ENCODE measurements at regions not wholly inside any gene's neighbourhood (a gene's known extent, or its start where the extent isn't known, plus 50 kb on each side); places are given as distances from the start of the nearest gene placed in this dataset.

GRCh38 chr10:3554121-3554522, 230.9 kb downstream of the KLF6 start:
- peaks cover 9% of the 10 kb centered on the region for H3K4me1 Mint-ChIP-seq (ENCODE audit: low read depth)
- H3K9me3 Mint-ChIP-seq: no peaks in the 10 kb centered on the region
- H3K36me3 Mint-ChIP-seq (ENCODE audit: low read depth): no peaks in the 10 kb centered on the region
- DNase-seq: no peak
- H3K27me3 Mint-ChIP-seq: peaks cover 23% of the 10 kb centered on the region
- H3K4me3 Mint-ChIP-seq: peak overlapping the region; percentile 52
- H3K27ac Mint-ChIP-seq: peak overlapping the region; percentile 79

DNA sequence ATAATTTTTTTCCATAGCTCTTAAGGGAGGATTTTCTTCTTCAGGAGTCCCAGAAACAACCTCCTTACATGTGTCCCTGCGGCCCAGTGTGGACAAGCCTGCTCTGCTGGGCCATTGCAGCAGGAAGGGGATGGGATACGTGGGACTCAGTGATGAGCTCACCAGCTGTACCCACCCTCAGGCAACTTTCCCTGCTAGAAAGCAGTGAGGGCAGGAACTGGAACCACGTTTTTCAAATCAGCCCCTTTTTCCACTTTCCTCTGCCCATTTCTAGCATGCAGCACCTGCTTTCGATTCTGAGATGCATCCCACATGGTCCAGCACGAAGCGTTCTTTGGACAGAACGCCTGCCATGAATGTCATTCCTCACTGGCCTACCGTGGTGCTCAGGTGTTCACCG, 232.7 kb downstream of the KLF6 start:
- H3K27me3 Mint-ChIP-seq: peaks cover 32% of the 10 kb centered on the region
- no peak overlapping the region for H3K27ac Mint-ChIP-seq
- peaks cover 9% of the 10 kb centered on the region for H3K4me1 Mint-ChIP-seq (ENCODE audit: low read depth)
- no peaks in the 10 kb centered on the region for H3K36me3 Mint-ChIP-seq (ENCODE audit: low read depth)
- H3K4me3 Mint-ChIP-seq: no peak overlapping the region
- H3K9me3 Mint-ChIP-seq: no peaks in the 10 kb centered on the region
- DNase-seq: no peak

- peaks cover 9% of the 10 kb centered on the region for H3K4me1 Mint-ChIP-seq (ENCODE audit: low read depth)
- H3K27me3 Mint-ChIP-seq: peaks cover 28% of the 10 kb centered on the region
- H3K9me3 Mint-ChIP-seq: no peaks in the 10 kb centered on the region
- DNase-seq: no peak
- no peaks in the 10 kb centered on the region for H3K36me3 Mint-ChIP-seq (ENCODE audit: low read depth)
- H3K27ac Mint-ChIP-seq: no peak overlapping the region
- no peak overlapping the region for H3K4me3 Mint-ChIP-seq
Measured at GRCh38 chr10:3551761-3552160, 233.2 kb downstream of the KLF6 start.

DNA sequence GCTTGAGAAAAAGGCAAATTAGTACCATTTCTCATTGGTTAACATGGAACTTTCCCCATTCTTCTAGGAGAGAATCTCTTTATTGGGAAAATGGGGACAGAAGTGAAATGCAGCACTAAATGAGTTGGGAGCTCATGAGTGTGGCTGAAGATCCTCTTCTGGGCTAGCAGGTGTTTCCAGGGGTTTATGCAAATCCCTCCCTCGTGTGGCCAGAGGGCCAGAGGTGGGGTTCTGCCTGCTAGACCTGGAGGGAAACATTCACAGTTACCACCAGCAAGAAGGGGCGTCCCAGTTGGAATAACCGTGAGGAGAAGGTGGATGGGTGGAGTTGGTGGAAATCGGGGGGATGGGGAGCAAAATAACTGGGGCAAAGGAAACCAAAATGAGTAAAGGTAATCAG, 235.9 kb downstream of the KLF6 start:
- Mint-ChIP-seq H3K4me1 (ENCODE audit: low read depth) (peaks cover 2% of the 10 kb centered on the region), H3K27me3 (peaks cover 15% of the 10 kb centered on the region), H3K36me3 (ENCODE audit: low read depth) (no peaks in the 10 kb centered on the region), H3K9me3 (no peaks in the 10 kb centered on the region), H3K4me3 (no peak overlapping the region), H3K27ac (no peak overlapping the region)
- no peak for DNase-seq

DNA sequence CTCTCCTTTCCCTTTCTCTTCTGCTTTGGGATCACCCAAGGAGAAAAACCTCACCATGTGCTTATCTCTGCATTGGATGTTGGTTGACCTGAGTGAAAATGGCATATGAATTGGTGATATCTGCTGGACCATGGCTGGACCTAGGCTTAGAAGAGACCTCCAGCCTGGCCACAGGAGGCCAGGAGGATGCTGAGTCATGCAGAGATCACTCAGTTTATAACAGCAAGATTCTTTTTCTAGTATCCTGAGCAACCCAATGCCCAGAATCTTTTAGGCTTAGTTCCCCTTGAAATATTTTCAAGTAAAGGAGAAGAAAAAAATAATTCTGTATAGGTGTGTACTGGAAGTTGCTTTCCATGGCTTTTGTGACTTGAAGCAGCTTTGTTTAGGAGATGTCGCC, 236.3 kb downstream of the KLF6 start:
- no peak for DNase-seq
- peak overlapping the region; percentile 50 for H3K27ac Mint-ChIP-seq
- no peaks in the 10 kb centered on the region for H3K9me3 Mint-ChIP-seq
- H3K4me1 Mint-ChIP-seq (ENCODE audit: low read depth): no peaks in the 10 kb centered on the region
- no peaks in the 10 kb centered on the region for H3K36me3 Mint-ChIP-seq (ENCODE audit: low read depth)
- H3K4me3 Mint-ChIP-seq: no peak overlapping the region
- peaks cover 15% of the 10 kb centered on the region for H3K27me3 Mint-ChIP-seq

DNA sequence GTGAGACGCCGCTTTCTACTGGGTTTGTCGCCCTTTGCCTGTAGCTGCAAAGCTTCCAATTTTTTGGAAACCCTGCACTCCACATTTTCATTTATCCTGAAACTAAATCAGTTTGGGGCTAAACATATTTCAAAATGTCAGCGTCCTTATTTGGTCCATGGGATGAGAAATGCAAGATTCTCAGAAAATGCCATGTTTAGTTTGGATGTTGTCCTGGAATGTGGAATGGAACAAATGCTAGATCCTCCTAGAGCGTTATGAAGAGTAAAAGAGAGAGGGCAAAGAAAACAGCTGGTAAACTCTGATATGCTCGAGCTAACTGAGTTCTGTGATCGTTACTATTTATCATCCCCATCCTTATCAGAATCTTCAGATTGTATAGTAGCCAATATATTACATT, 236.9 kb downstream of the KLF6 start:
- no peaks in the 10 kb centered on the region for H3K9me3 Mint-ChIP-seq
- H3K4me3 Mint-ChIP-seq: no peak overlapping the region
- no peak overlapping the region for H3K27ac Mint-ChIP-seq
- peaks cover 15% of the 10 kb centered on the region for H3K27me3 Mint-ChIP-seq
- H3K36me3 Mint-ChIP-seq (ENCODE audit: low read depth): no peaks in the 10 kb centered on the region
- no peaks in the 10 kb centered on the region for H3K4me1 Mint-ChIP-seq (ENCODE audit: low read depth)
- no peak for DNase-seq

GRCh38 chr10:3544561-3544960, 240.4 kb downstream of the KLF6 start:
- DNase-seq: no peak
- H3K27ac Mint-ChIP-seq: no peak overlapping the region
- H3K27me3 Mint-ChIP-seq: peaks cover 12% of the 10 kb centered on the region
- H3K9me3 Mint-ChIP-seq: no peaks in the 10 kb centered on the region
- no peaks in the 10 kb centered on the region for H3K36me3 Mint-ChIP-seq (ENCODE audit: low read depth)
- H3K4me3 Mint-ChIP-seq: no peak overlapping the region
- no peaks in the 10 kb centered on the region for H3K4me1 Mint-ChIP-seq (ENCODE audit: low read depth)

GRCh38 chr10:3542185-3542611, 242.8 kb downstream of the KLF6 start:
- no peak overlapping the region for H3K4me3 Mint-ChIP-seq
- no peaks in the 10 kb centered on the region for H3K36me3 Mint-ChIP-seq (ENCODE audit: low read depth)
- no peak for DNase-seq
- H3K4me1 Mint-ChIP-seq (ENCODE audit: low read depth): peaks cover 9% of the 10 kb centered on the region
- H3K27me3 Mint-ChIP-seq: no peaks in the 10 kb centered on the region
- H3K9me3 Mint-ChIP-seq: no peaks in the 10 kb centered on the region
- no peak overlapping the region for H3K27ac Mint-ChIP-seq

- H3K9me3 Mint-ChIP-seq: no peaks in the 10 kb centered on the region
- H3K36me3 Mint-ChIP-seq (ENCODE audit: low read depth): no peaks in the 10 kb centered on the region
- no peak for DNase-seq
- no peaks in the 10 kb centered on the region for H3K27me3 Mint-ChIP-seq
- peaks cover 9% of the 10 kb centered on the region for H3K4me1 Mint-ChIP-seq (ENCODE audit: low read depth)
- H3K27ac Mint-ChIP-seq: no peak overlapping the region
- no peak overlapping the region for H3K4me3 Mint-ChIP-seq
Measured at GRCh38 chr10:3539696-3540383, 245.2 kb downstream of the KLF6 start.

- Mint-ChIP-seq H3K36me3 (ENCODE audit: low read depth) (no peaks in the 10 kb centered on the region), H3K27me3 (no peaks in the 10 kb centered on the region), H3K4me1 (ENCODE audit: low read depth) (peaks cover 9% of the 10 kb centered on the region), H3K9me3 (no peaks in the 10 kb centered on the region), H3K27ac (peak overlapping the region; percentile 44), H3K4me3 (no peak overlapping the region)
- DNase-seq: no peak
Measured at GRCh38 chr10:3538656-3539531, 246.1 kb downstream of the KLF6 start.

DNA sequence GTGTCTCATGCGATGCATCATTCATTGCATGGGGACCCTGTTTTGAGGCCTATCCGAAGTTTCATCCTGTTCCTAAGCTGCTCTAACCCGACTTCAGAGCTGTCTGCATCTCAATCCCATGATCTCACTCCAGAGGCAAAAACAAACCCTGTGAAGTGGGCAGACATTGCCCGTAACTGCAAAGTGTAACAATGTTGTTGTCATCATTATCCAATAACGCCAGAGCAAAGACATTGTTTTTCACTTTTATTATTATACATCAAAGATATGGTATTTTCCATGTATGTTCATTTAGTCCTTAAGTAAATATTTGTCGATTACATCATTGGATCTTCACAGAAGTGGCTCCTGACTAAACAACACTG, 246.7 kb downstream of the KLF6 start:
- no peak overlapping the region for H3K27ac Mint-ChIP-seq
- no peaks in the 10 kb centered on the region for H3K27me3 Mint-ChIP-seq

GRCh38 chr10:3537518-3537917, 247.5 kb downstream of the KLF6 start:
- Mint-ChIP-seq H3K4me1 (ENCODE audit: low read depth) (peaks cover 9% of the 10 kb centered on the region), H3K36me3 (ENCODE audit: low read depth) (no peaks in the 10 kb centered on the region), H3K27ac (no peak overlapping the region), H3K4me3 (no peak overlapping the region), H3K9me3 (no peaks in the 10 kb centered on the region), H3K27me3 (no peaks in the 10 kb centered on the region)
- no peak for DNase-seq

More for the DNA sequence above, 246.7 kb downstream of the KLF6 start:
- H3K4me1 Mint-ChIP-seq (ENCODE audit: low read depth): peaks cover 9% of the 10 kb centered on the region
- H3K36me3 Mint-ChIP-seq (ENCODE audit: low read depth): no peaks in the 10 kb centered on the region
- no peak overlapping the region for H3K4me3 Mint-ChIP-seq
- no peaks in the 10 kb centered on the region for H3K9me3 Mint-ChIP-seq
- no peak for DNase-seq

DNA sequence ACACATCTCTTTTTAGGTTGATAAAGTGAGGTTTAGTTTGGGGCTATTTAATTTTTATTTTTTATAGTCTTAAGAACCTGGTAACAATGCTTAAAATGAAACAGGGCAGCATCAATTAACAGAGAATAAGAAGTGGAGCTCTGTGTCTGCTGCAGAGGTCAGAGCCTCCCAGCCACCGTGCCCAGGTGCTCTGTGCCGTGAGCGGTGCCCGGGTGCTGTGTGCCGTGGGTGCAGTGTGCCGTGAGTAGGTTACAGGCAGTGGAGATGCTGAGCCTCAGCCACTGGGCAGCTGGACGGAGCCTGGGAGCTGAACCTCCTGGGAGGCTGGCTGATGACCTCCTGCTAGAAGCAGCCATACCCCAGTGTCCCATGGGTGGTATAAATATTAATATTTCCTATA, 250.0 kb downstream of the KLF6 start:
- Mint-ChIP-seq H3K36me3 (ENCODE audit: low read depth) (no peaks in the 10 kb centered on the region), H3K4me3 (no peak overlapping the region), H3K27ac (no peak overlapping the region), H3K4me1 (ENCODE audit: low read depth) (peaks cover 9% of the 10 kb centered on the region), H3K9me3 (no peaks in the 10 kb centered on the region), H3K27me3 (no peaks in the 10 kb centered on the region)
- DNase-seq: no peak

DNA sequence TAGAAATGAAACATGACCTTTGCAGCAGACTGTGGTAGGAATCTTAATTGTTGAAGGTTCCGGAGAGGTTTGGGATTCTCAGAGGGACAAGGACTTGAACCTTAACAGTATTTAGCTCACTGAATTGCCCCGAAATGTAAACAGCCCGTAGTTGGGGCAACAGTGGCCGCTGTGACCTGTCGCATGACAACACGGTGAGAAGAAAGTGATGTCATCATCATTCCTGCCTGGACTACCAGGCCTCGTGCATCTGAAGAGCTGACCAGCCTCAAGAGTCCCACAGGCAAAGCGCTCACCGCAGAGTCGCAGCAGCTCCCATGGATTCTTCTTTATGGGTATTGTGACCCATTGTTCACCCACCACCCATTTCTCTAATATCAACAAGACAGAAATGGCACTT, 250.6 kb downstream of the KLF6 start:
- DNase-seq: no peak
- Mint-ChIP-seq H3K36me3 (ENCODE audit: low read depth) (no peaks in the 10 kb centered on the region), H3K27ac (no peak overlapping the region), H3K27me3 (no peaks in the 10 kb centered on the region), H3K4me3 (no peak overlapping the region), H3K4me1 (ENCODE audit: low read depth) (peaks cover 8% of the 10 kb centered on the region), H3K9me3 (no peaks in the 10 kb centered on the region)

GRCh38 chr10:3533296-3533695, 251.7 kb downstream of the KLF6 start:
- H3K27ac Mint-ChIP-seq: no peak overlapping the region
- no peaks in the 10 kb centered on the region for H3K4me1 Mint-ChIP-seq (ENCODE audit: low read depth)
- no peak overlapping the region for H3K4me3 Mint-ChIP-seq
- H3K36me3 Mint-ChIP-seq (ENCODE audit: low read depth): no peaks in the 10 kb centered on the region
- no peaks in the 10 kb centered on the region for H3K27me3 Mint-ChIP-seq
- H3K9me3 Mint-ChIP-seq: no peaks in the 10 kb centered on the region
- DNase-seq: no peak

Data from activated T-cell treated with anti-CD3 and anti-CD28 coated beads, Interleukin-2, amount 50 U/mL, for 24 hours (primary cell).